ENCODE measurements at regions not wholly inside any gene's neighbourhood (a gene's known extent, or its start where the extent isn't known, plus 50 kb on each side); places are given as distances from the start of the nearest gene placed in this dataset.
A peak's percentile ranks its signal among the peaks of the same experiment; 100 is the strongest.

GRCh38 chr2:180625006-180625844, 355.2 kb upstream of the UBE2E3 start:
- H3K27ac ChIP-seq (ENCODE audit: low read depth, low read length): no peak overlapping the region
- H3K4me2 ChIP-seq (ENCODE audit: low read length): no peak overlapping the region
- no TSS peak for BruUV-seq (replicated peaks)
- ChIA-PET RAD21 (ENCODE audit: low non-redundant PET in 1 of 2, low total read pairs in 2 of 2, uncharacterized antibody in 2 of 2, unreplicated experiment in 2 of 2) (no interaction called here), POLR2A (no interaction called here), CTCF (no interaction called here)
- TF ChIP-seq ZFX (IDR thresholded peaks at IDR 0.05) (no peak), JUND (IDR thresholded peaks at IDR 0.05) (no peak), SRF (IDR thresholded peaks at IDR 0.05; ENCODE audit: low read depth) (no peak), SP1 (IDR thresholded peaks at IDR 0.05; ENCODE audit: low read depth) (no peak), CBX3 (IDR thresholded peaks at IDR 0.05; ENCODE audit: low read depth) (no peak), ELF1 (IDR thresholded peaks at IDR 0.05; ENCODE audit: borderline replicate concordance, low read depth) (no peak), SIN3A (IDR thresholded peaks at IDR 0.05; ENCODE audit: low read depth) (no peak), POLR2AphosphoS5 (IDR thresholded peaks at IDR 0.05; ENCODE audit: low read depth, low read length) (no peak), CEBPB (IDR thresholded peaks at IDR 0.05; ENCODE audit: low read depth) (no peak)
- TF ChIP-seq, protein P1, sequence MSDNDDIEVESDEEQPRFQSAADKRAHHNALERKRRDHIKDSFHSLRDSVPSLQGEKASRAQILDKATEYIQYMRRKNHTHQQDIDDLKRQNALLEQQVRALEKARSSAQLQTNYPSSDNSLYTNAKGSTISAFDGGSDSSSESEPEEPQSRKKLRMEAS (IDR thresholded peaks at IDR 0.05): no peak
- intact Hi-C loops (cut with micrococcal nuclease): no loop called here
- no peak for DNase-seq (ENCODE audit: low read depth, low spot score)
- H3K27me3 ChIP-seq (ENCODE audit: insufficient read depth, low read length): no peaks in the 10 kb centered on the region
- no peaks in the 10 kb centered on the region for H3K36me3 ChIP-seq (ENCODE audit: control insufficient read depth in 1 of 2, insufficient read depth in 2 of 2, low read length in 2 of 2)
- no peak overlapping the region for H3K4me3 ChIP-seq (replicated peaks in 1 of 2; ENCODE audit: low read depth in 1 of 2, low read length in 2 of 2)
- no peak overlapping the region for H3K9ac ChIP-seq (ENCODE audit: low read length)
- no peaks in the 10 kb centered on the region for H3K79me2 ChIP-seq (ENCODE audit: insufficient read depth, low read length)
- H4K20me1 ChIP-seq (ENCODE audit: insufficient read depth): no peaks in the 10 kb centered on the region
- H3K9me2 ChIP-seq (ENCODE audit: insufficient read depth): no peaks in the 10 kb centered on the region
- H2AFZ ChIP-seq (ENCODE audit: low read depth, low read length, poor library complexity, severe bottlenecking): peak overlapping the region; percentile 54
- ATAC-seq: no peak
- H3K4me1 ChIP-seq (ENCODE audit: control insufficient read depth in 1 of 2, insufficient read depth in 2 of 2, low read length in 2 of 2): peaks cover 0 to 10% of the 10 kb centered on the region in 2 experiments; a peak in 2 of 4 replicates
- H3K9me3 ChIP-seq (ENCODE audit: control insufficient read depth in 1 of 2, insufficient read depth in 1 of 2, low read depth in 1 of 2, low read length in 2 of 2): no peaks in the 10 kb centered on the region
